ENCODE measurements at regions not wholly inside any gene's neighbourhood (a gene's known extent, or its start where the extent isn't known, plus 50 kb on each side); places are given as distances from the start of the nearest gene placed in this dataset.
"Not testable (repeated sequence)": the region's sequence is repeated elsewhere in the genome, so short reads cannot be mapped to it uniquely, and the experiment has no call there.

GRCh38 chr5:60546207-60546606, 153.8 kb downstream of the DEPDC1B start:
- TF ChIP-seq POLR2A (IDR thresholded peaks at IDR 0.05; ENCODE audit: low read depth, low read length) = no peak
- FAIRE-seq (no peak), DNase-seq (ENCODE audit: insufficient read length, low spot score) (no peak)

GRCh38 chr5:60545551-60545950, 154.4 kb downstream of the DEPDC1B start:
- DNase-seq (ENCODE audit: insufficient read length, low spot score) = no peak
- no peak for TF ChIP-seq POLR2A (IDR thresholded peaks at IDR 0.05; ENCODE audit: low read depth, low read length)
- FAIRE-seq = no peak

- no peak for TF ChIP-seq POLR2A (IDR thresholded peaks at IDR 0.05; ENCODE audit: low read depth, low read length)
- FAIRE-seq (no peak), DNase-seq (ENCODE audit: insufficient read length, low spot score) (no peak)
Observed at GRCh38 chr5:60544142-60544541, 155.8 kb downstream of the DEPDC1B start.

- TF ChIP-seq POLR2A (IDR thresholded peaks at IDR 0.05; ENCODE audit: low read depth, low read length) = no peak
- FAIRE-seq (no peak), DNase-seq (ENCODE audit: insufficient read length, low spot score) (no peak)
Observed at GRCh38 chr5:60541980-60542379, 158.0 kb downstream of the DEPDC1B start.

GRCh38 chr5:60540856-60541805, 158.8 kb downstream of the DEPDC1B start:
- no peak for DNase-seq (ENCODE audit: insufficient read length, low spot score)

GRCh38 chr5:60538955-60539866, 160.8 kb downstream of the DEPDC1B start:
- DNase-seq (ENCODE audit: insufficient read length, low spot score) = no peak
- FAIRE-seq = no peak
- no peak for TF ChIP-seq POLR2A (IDR thresholded peaks at IDR 0.05; ENCODE audit: low read depth, low read length)

More at GRCh38 chr5:60540856-60541805, 158.8 kb downstream of the DEPDC1B start:
- no peak for TF ChIP-seq POLR2A (IDR thresholded peaks at IDR 0.05; ENCODE audit: low read depth, low read length)
- FAIRE-seq = no peak

- no peak for FAIRE-seq
- no peak for DNase-seq (ENCODE audit: insufficient read length, low spot score)
- no peak for TF ChIP-seq POLR2A (IDR thresholded peaks at IDR 0.05; ENCODE audit: low read depth, low read length)
Observed at GRCh38 chr5:60538426-60538825, 161.5 kb downstream of the DEPDC1B start.

GRCh38 chr5:60535951-60536350, 164.0 kb downstream of the DEPDC1B start:
- DNase-seq (ENCODE audit: insufficient read length, low spot score) = no peak
- TF ChIP-seq POLR2A (IDR thresholded peaks at IDR 0.05; ENCODE audit: low read depth, low read length) = no peak
- no peak for FAIRE-seq

- no peak for FAIRE-seq
- DNase-seq (ENCODE audit: insufficient read length, low spot score) = no peak
- TF ChIP-seq POLR2A (IDR thresholded peaks at IDR 0.05; ENCODE audit: low read depth, low read length) = no peak
Observed at GRCh38 chr5:60535198-60535597, 164.8 kb downstream of the DEPDC1B start.

- no peak for TF ChIP-seq POLR2A (IDR thresholded peaks at IDR 0.05; ENCODE audit: low read depth, low read length)
- FAIRE-seq = no peak
Observed at GRCh38 chr5:60533789-60534188, 166.2 kb downstream of the DEPDC1B start.

GRCh38 chr5:60532796-60533195, 167.2 kb downstream of the DEPDC1B start:
- not testable (repeated sequence) for FAIRE-seq; DNase-seq (ENCODE audit: insufficient read length, low spot score)

More at GRCh38 chr5:60533789-60534188, 166.2 kb downstream of the DEPDC1B start:
- DNase-seq (ENCODE audit: insufficient read length, low spot score) = no peak

GRCh38 chr5:60530144-60530848, 169.7 kb downstream of the DEPDC1B start:
- FAIRE-seq; DNase-seq (ENCODE audit: insufficient read length, low spot score): not testable (repeated sequence)

GRCh38 chr5:60529001-60529400, 171.0 kb downstream of the DEPDC1B start:
- no peak for TF ChIP-seq POLR2A (IDR thresholded peaks at IDR 0.05; ENCODE audit: low read depth, low read length)
- DNase-seq (ENCODE audit: insufficient read length, low spot score) (no peak), FAIRE-seq (no peak)

GRCh38 chr5:60527072-60527471, 172.9 kb downstream of the DEPDC1B start:
- DNase-seq (ENCODE audit: insufficient read length, low spot score) (no peak), FAIRE-seq (no peak)
- no peak for TF ChIP-seq POLR2A (IDR thresholded peaks at IDR 0.05; ENCODE audit: low read depth, low read length)
